ENCODE measurements at regions not wholly inside any gene's neighbourhood (a gene's known extent, or its start where the extent isn't known, plus 50 kb on each side); places are given as distances from the start of the nearest gene placed in this dataset.
A peak's percentile ranks its signal among the peaks of the same experiment; 100 is the strongest.

GRCh38 chr16:13839577-13839976, 80.4 kb upstream of the ERCC4 start:
- Histone ChIP-seq H3K4me3 (no peak overlapping the region), H3K9me2 (ENCODE audit: insufficient read depth) (no peaks in the 10 kb centered on the region), H3K4me1 (ENCODE audit: insufficient read depth) (no peaks in the 10 kb centered on the region), H3K27me3 (ENCODE audit: insufficient read depth) (no peaks in the 10 kb centered on the region), H3K79me2 (replicated peaks; ENCODE audit: insufficient read depth) (no peaks in the 10 kb centered on the region), H3K36me3 (ENCODE audit: insufficient read depth) (no peaks in the 10 kb centered on the region), H3F3A (replicated peaks; ENCODE audit: low read depth) (no peaks in the 10 kb centered on the region), H3K27ac (ENCODE audit: low read depth) (no peak overlapping the region), H4K20me1 (replicated peaks; ENCODE audit: insufficient read depth) (no peaks in the 10 kb centered on the region), H3K4me2 (no peak overlapping the region), H2AFZ (0 out of 2 replicates have a peak overlapping the region, but pooled peaks have one; percentile 47)
- no peak for TF ChIP-seq REST (IDR thresholded peaks at IDR 0.05; ENCODE audit: unreplicated experiment)
- peak; percentile 48 to 51 for TF ChIP-seq CTCF (conservative IDR thresholded peaks at IDR 0.05; ENCODE audit: low read depth in 2 of 2)
- Mint-ChIP-seq H3K36me3 (ENCODE audit: low read depth) (no peaks in the 10 kb centered on the region), H3K9me3 (peaks cover 4% of the 10 kb centered on the region; the same call in 1 of the 3 replicates), H3K27ac (no peak overlapping the region), H3K4me1 (no peaks in the 10 kb centered on the region), H3K27me3 (ENCODE audit: insufficient read depth, low read depth, poor library complexity) (peaks cover 3% of the 10 kb centered on the region), H3K4me3 (no peak overlapping the region)
- DNase-seq (ENCODE audit: low spot score) (no peak), ATAC-seq (no peak)

GRCh38 chr16:13845232-13845631, 74.7 kb upstream of the ERCC4 start:
- no peak for ATAC-seq
- Histone ChIP-seq H3K4me3 (no peak overlapping the region), H3K9me2 (ENCODE audit: insufficient read depth) (no peaks in the 10 kb centered on the region; the same call in 1 of the 2 replicates), H4K20me1 (replicated peaks; ENCODE audit: insufficient read depth) (no peaks in the 10 kb centered on the region), H3K4me1 (ENCODE audit: insufficient read depth) (no peaks in the 10 kb centered on the region), H3K36me3 (ENCODE audit: insufficient read depth) (no peaks in the 10 kb centered on the region), H3F3A (replicated peaks; ENCODE audit: low read depth) (no peaks in the 10 kb centered on the region), H3K27me3 (ENCODE audit: insufficient read depth) (no peaks in the 10 kb centered on the region), H3K4me2 (no peak overlapping the region), H3K27ac (ENCODE audit: low read depth) (no peak overlapping the region), H2AFZ (no peak overlapping the region), H3K79me2 (replicated peaks; ENCODE audit: insufficient read depth) (no peaks in the 10 kb centered on the region)
- Mint-ChIP-seq H3K9me3 (peaks cover 7% of the 10 kb centered on the region; the same call in 1 of the 3 replicates), H3K27me3 (ENCODE audit: insufficient read depth, low read depth, poor library complexity) (no peaks in the 10 kb centered on the region), H3K36me3 (ENCODE audit: low read depth) (no peaks in the 10 kb centered on the region), H3K4me3 (no peak overlapping the region), H3K27ac (no peak overlapping the region), H3K4me1 (no peaks in the 10 kb centered on the region)
- TF ChIP-seq STAT1 (IDR thresholded peaks at IDR 0.05; ENCODE audit: unreplicated experiment), result no peak
- TF ChIP-seq REST (IDR thresholded peaks at IDR 0.05; ENCODE audit: unreplicated experiment), result no peak
- TF ChIP-seq EZH2phosphoT487 (IDR thresholded peaks at IDR 0.05; ENCODE audit: unreplicated experiment), result no peak
- no peak for TF ChIP-seq CTCF (conservative IDR thresholded peaks at IDR 0.05; ENCODE audit: low read depth in 2 of 2)
- DNase-seq (ENCODE audit: low spot score), result no peak
